C4-2B (cell line): ENCODE measurements at regions not wholly inside any gene's neighbourhood (a gene's known extent, or its start where the extent isn't known, plus 50 kb on each side); places are given as distances from the start of the nearest gene placed in this dataset.

Source experiments
- H3K27ac ChIP-seq: fragments of 450-650 bp; 2 replicates; pipeline ENCODE4 v1.5.1; 2017
- ZFX ChIP-seq: fragments of 450-650 bp; IDR thresholded peaks from 2 replicates; pipeline ENCODE4 v1.6.1; 2017
- TF ChIP-seq, protein P1 (sequence below): fragments of 450-650 bp; conservative IDR thresholded peaks from 2 replicates; pipeline ENCODE4 v1.5.1; 2017; ENCODE audit warnings: mild to moderate bottlenecking

DNA sequence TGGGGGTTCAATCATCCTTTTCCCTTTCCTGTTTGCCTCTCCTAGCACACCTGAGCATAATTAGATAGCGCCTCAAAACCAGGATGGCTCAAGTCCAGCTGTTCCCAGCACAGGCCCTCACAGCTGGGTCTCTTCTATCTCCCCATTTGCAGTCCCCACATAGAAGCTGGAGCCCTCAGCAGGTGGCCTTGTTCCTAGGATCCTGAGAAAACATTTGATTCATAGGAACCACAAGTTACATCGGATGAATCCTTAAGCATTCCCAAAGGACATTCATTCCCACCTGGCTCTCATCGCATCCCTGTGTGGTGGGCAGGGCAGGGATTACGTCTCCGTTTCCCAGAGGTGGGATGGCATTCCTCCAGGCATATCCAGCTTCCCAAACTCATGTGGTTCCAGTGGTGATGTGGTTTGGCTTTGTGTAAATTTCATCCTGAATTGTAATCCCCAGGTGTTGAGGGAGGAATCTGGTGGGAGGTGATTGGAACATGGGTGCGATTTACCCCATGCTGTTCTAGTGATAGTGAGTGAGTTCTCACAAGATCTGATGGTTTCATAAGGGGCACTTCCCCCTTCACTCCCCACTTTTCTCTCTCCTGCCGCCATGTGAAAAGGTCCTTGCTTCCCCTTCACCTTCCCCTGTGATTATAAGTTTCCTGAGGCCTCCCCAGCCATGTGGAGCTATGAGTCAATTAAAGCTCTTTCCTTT, 49.8 kb upstream of the LEP start:
- no peak overlapping the region for H3K27ac ChIP-seq
- TF ChIP-seq ZFX, result no peak
- TF ChIP-seq, protein P1, sequence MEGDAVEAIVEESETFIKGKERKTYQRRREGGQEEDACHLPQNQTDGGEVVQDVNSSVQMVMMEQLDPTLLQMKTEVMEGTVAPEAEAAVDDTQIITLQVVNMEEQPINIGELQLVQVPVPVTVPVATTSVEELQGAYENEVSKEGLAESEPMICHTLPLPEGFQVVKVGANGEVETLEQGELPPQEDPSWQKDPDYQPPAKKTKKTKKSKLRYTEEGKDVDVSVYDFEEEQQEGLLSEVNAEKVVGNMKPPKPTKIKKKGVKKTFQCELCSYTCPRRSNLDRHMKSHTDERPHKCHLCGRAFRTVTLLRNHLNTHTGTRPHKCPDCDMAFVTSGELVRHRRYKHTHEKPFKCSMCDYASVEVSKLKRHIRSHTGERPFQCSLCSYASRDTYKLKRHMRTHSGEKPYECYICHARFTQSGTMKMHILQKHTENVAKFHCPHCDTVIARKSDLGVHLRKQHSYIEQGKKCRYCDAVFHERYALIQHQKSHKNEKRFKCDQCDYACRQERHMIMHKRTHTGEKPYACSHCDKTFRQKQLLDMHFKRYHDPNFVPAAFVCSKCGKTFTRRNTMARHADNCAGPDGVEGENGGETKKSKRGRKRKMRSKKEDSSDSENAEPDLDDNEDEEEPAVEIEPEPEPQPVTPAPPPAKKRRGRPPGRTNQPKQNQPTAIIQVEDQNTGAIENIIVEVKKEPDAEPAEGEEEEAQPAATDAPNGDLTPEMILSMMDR, result no peak
